ENCODE measurements at regions not wholly inside any gene's neighbourhood (a gene's known extent, or its start where the extent isn't known, plus 50 kb on each side); places are given as distances from the start of the nearest gene placed in this dataset.

DNA sequence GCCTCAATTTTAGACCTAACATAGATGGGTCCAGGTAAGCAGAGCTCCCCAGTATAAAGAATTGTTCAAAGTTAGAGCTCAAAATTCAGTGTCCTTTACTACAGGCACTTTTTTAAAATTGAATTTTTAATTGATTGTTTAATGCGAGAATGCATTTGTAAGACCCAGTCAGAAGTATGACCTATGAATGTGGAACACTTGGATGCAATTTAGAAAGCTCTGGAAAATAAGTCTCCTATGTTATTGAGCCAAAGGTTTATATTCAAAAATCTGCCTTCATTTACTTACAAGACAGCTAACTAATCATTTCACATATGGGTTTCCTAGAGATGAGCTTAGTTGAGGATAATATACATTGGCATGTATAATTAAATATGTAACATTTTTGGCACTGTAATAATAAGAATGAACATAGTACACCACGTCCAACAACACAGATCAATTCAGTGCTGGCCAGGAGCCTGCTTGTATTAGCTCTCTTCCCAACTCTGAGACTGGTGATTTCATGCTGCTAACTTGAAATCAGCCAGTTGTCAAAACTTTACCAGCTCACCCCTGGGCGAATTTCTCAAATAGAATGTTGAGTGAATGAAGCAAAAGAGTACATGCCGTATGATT is 197.2 kb upstream of the NPY2R start:
- TF ChIP-seq, protein P1, sequence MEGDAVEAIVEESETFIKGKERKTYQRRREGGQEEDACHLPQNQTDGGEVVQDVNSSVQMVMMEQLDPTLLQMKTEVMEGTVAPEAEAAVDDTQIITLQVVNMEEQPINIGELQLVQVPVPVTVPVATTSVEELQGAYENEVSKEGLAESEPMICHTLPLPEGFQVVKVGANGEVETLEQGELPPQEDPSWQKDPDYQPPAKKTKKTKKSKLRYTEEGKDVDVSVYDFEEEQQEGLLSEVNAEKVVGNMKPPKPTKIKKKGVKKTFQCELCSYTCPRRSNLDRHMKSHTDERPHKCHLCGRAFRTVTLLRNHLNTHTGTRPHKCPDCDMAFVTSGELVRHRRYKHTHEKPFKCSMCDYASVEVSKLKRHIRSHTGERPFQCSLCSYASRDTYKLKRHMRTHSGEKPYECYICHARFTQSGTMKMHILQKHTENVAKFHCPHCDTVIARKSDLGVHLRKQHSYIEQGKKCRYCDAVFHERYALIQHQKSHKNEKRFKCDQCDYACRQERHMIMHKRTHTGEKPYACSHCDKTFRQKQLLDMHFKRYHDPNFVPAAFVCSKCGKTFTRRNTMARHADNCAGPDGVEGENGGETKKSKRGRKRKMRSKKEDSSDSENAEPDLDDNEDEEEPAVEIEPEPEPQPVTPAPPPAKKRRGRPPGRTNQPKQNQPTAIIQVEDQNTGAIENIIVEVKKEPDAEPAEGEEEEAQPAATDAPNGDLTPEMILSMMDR (IDR thresholded peaks at IDR 0.05), result no peak
- no peak for TF ChIP-seq ZFX (IDR thresholded peaks at IDR 0.05; ENCODE audit: borderline replicate concordance)
